Heart left ventricle (tissue), 16 donors: ENCODE measurements at regions not wholly inside any gene's neighbourhood (a gene's known extent, or its start where the extent isn't known, plus 50 kb on each side); places are given as distances from the start of the nearest gene placed in this dataset.

Experiments used
- ATAC-seq, 4 donors: fragments of 200-7000 bp; cut with Tn5 transposase; one replicate each; pipeline ENCODE4 v1.9.1; 2020 to 2022; ENCODE audit warnings: moderate library complexity in 4 of 4, mild to moderate bottlenecking in 3 of 4, moderate number of reproducible peaks in 1 of 4
- DNase-seq, 5 donors: peaks; one replicate each; pipeline ENCODE4 v3.0.0-alpha.2; 2020
- H3K27ac ChIP-seq, 12 donors: fragments of 200-600 bp; sonication (generic) in 4 of 12; one replicate each; pipeline versions ENCODE4 v1.5.0 to v1.8.0; 2016 to 2022; ENCODE audit warnings: mild to moderate bottlenecking in 2 of 12
- H3K27me3 ChIP-seq, 9 donors: fragments of 200-600 bp; sonication (generic) in 2 of 9; one replicate each; pipeline versions ENCODE4 v1.5.1 to v1.8.0; 2016 to 2022; ENCODE audit warnings: mild to moderate bottlenecking in 3 of 9
- H3K36me3 ChIP-seq, 9 donors: fragments of 200-600 bp; sonication (generic) in 2 of 9; one replicate each; pipeline versions ENCODE4 v1.5.0 to v1.8.0; 2018 to 2022; ENCODE audit warnings: mild to moderate bottlenecking in 2 of 9
- H3K4me1 ChIP-seq, 12 donors: fragments of 200-600 bp; sonication (generic) in 4 of 12; one replicate each; pipeline versions ENCODE4 v1.5.0 to v1.8.0; 2016 to 2022; ENCODE audit warnings: mild to moderate bottlenecking in 3 of 12
- H3K4me3 ChIP-seq, 12 donors: fragments of 200-600 bp; sonication (generic) in 4 of 12; one replicate each; pipeline versions ENCODE4 v1.5.0 to v1.8.0; 2017 to 2022; ENCODE audit warnings: mild to moderate bottlenecking in 9 of 12, moderate library complexity in 4 of 12
- H3K9me3 ChIP-seq, 12 donors: fragments of 200-600 bp; sonication (generic) in 4 of 12; one replicate each; pipeline versions ENCODE4 v1.5.0 to v1.8.0; 2016 to 2022; ENCODE audit warnings: mild to moderate bottlenecking in 1 of 12
- CTCF ChIP-seq, 12 donors: fragments of 200-600 bp; sonication (generic) in 4 of 12; IDR thresholded peaks; one replicate each; pipeline versions ENCODE4 v1.5.0 to v1.8.0; 2018 to 2022; ENCODE audit warnings: antibody characterized with exemption in 12 of 12, mild to moderate bottlenecking in 5 of 12
- POLR2A ChIP-seq, 2 donors: fragments of 450-650 bp; IDR thresholded peaks; one replicate each; pipeline ENCODE4 v1.6.1; 2017; ENCODE audit warnings: antibody characterized with exemption in 2 of 2, mild to moderate bottlenecking in 2 of 2, moderate library complexity in 2 of 2
- WGBS, 4 donors: extraction: QIAGEN DNeasy Blood & Tissue Kit in 2 of 4; methylation state at CpG; one replicate each; pipeline versions ENCODE4 v1.1.5 to v1.1.7; 2013 to 2018; 5-methylcytosine and 5-hydroxymethylcytosine counted together
- intact Hi-C, 10 donors: fragments of 100-400 bp; cut with DNase I; formaldehyde crosslinking; loops; one replicate each; pipeline versions ENCODE4 v1.11.1 to v1.14.2; 2022
- donor health status: ischemic (EF 13 %, LVEDD 7.1; RV severe dilation, severe dysfunction).
- donor health status: healthy with polysubstance abuse.
- donor health status: DM: no; HTN: yes; CAD: no.
- donor health status: DM: no; HTN: no; CAD: no.
- donor health status: ischemic (EF 25% LVEDD 6.9; RV normal size, moderate dysfunction).
- donor health status: ischemic (EF 25% LVEDD 5.7; RV mildly dilated, moderate dysfunction).
- donor health status: healthy.
- donor health status: DM: yes; HTN: yes; CAD: no.
- donor health status: ischemic (EF 35%, LVEDD 5.7; RV mildly dilated, moderate dysfunction).
- donor health status: nonischemic (EF 11% LVEDD 7.7; RV severe dilation, severe dysfunction).
- donor health status: DM: yes; HTN: yes; CAD: no.
- donor health status: PGD.
- donor health status: ischemic (EF 29% LVEDD 5.4; RV normal size, mild dysfunction).
- donor health status: nonischemic (EF 23%, LVEDD 6.1; RV moderate dilation, normal function).

GRCh38 chr16:16833165-16833564 lies 454.2 kb downstream of the NPIPA7 start:
- H3K27ac ChIP-seq: no peak overlapping the region
- H3K4me1 ChIP-seq: no peaks in the 10 kb centered on the region
- peaks cover 0 to 3% (median 0%) of the 10 kb centered on the region in 9 donors for H3K27me3 ChIP-seq
- intact Hi-C loops: no loop called here
- WGBS, 4 donors: 79 to 88% (median 86%) methylated on average over 3 of the region's 3 CpGs
- no peak overlapping the region for H3K4me3 ChIP-seq
- DNase-seq (no peak), ATAC-seq (no peak)
- peaks cover 0 to 3% (median 0%) of the 10 kb centered on the region in 12 donors for H3K9me3 ChIP-seq
- H3K36me3 ChIP-seq: no peaks in the 10 kb centered on the region
- TF ChIP-seq POLR2A (IDR thresholded peaks at IDR 0.05): no peak
- no peak for TF ChIP-seq CTCF (IDR thresholded peaks at IDR 0.05)

- no peak for ATAC-seq
- no peak for DNase-seq
- no peaks in the 10 kb centered on the region for H3K4me1 ChIP-seq
- H3K27ac ChIP-seq: no peak overlapping the region
- TF ChIP-seq POLR2A (IDR thresholded peaks at IDR 0.05) (no peak), CTCF (IDR thresholded peaks at IDR 0.05) (no peak)
- H3K4me3 ChIP-seq: no peak overlapping the region
- intact Hi-C loops: loop anchor here in 1 of 10 donors (10.0 kb wide), 1 partner anchor 735 kb away; no protein-coding TSS in a partner anchor
- no peaks in the 10 kb centered on the region for H3K36me3 ChIP-seq
- H3K27me3 ChIP-seq: peaks cover 0 to 3% (median 0%) of the 10 kb centered on the region in 9 donors
- 59 to 79% (median 70%) methylated on average over 5 of the region's 5 CpGs for WGBS, 4 donors
- H3K9me3 ChIP-seq: no peaks in the 10 kb centered on the region
These were observed 471.3 kb downstream of the NPIPA7 start for GRCh38 chr16:16850274-16850673.

- H3K27ac ChIP-seq: no peak overlapping the region
- no peaks in the 10 kb centered on the region for H3K4me1 ChIP-seq
- TF ChIP-seq CTCF (IDR thresholded peaks at IDR 0.05): no peak
- TF ChIP-seq POLR2A (IDR thresholded peaks at IDR 0.05): no peak
- ATAC-seq: no peak
- no peaks in the 10 kb centered on the region for H3K9me3 ChIP-seq
- WGBS, 4 donors: 0% methylated on average over 1 of the region's 1 CpG
- H3K4me3 ChIP-seq: no peak overlapping the region
- no peak for DNase-seq
- intact Hi-C loops: loop anchor here in 2 of 10 donors (5.0 to 10.0 kb wide), 2 partner anchors 725 to 728 kb away; no protein-coding TSS in a partner anchor
- H3K36me3 ChIP-seq: no peaks in the 10 kb centered on the region
- H3K27me3 ChIP-seq: peaks cover 0 to 13% (median 0%) of the 10 kb centered on the region in 9 donors
These were observed 478.1 kb downstream of the NPIPA7 start for GRCh38 chr16:16857012-16857411.

GRCh38 chr16:16857603-16858283 lies 478.8 kb downstream of the NPIPA7 start:
- ATAC-seq: no peak
- no peak overlapping the region for H3K4me3 ChIP-seq
- H3K4me1 ChIP-seq: no peaks in the 10 kb centered on the region
- TF ChIP-seq CTCF (IDR thresholded peaks at IDR 0.05) (no peak), POLR2A (IDR thresholded peaks at IDR 0.05) (no peak)
- intact Hi-C loops: loop anchor here in 2 of 10 donors (5.0 to 10.0 kb wide), 2 partner anchors 725 to 727 kb away; no protein-coding TSS in a partner anchor
- DNase-seq: no peak
- no peak overlapping the region for H3K27ac ChIP-seq
- no peaks in the 10 kb centered on the region for H3K36me3 ChIP-seq
- 7 to 18% (median 15%) methylated on average over 5 of the region's 5 CpGs for WGBS, 4 donors
- peaks cover 0 to 13% (median 0%) of the 10 kb centered on the region in 9 donors for H3K27me3 ChIP-seq
- no peaks in the 10 kb centered on the region for H3K9me3 ChIP-seq
